C4-2B (cell line): ENCODE measurements at regions not wholly inside any gene's neighbourhood (a gene's known extent, or its start where the extent isn't known, plus 50 kb on each side); places are given as distances from the start of the nearest gene placed in this dataset.

Source experiments
- ZFX ChIP-seq: fragments of 450-650 bp; IDR thresholded peaks from 2 replicates; pipeline ENCODE4 v1.6.1; 2017
- TF ChIP-seq, protein P1 (sequence below): fragments of 450-650 bp; conservative IDR thresholded peaks from 2 replicates; pipeline ENCODE4 v1.5.1; 2017; ENCODE audit warnings: mild to moderate bottlenecking

DNA sequence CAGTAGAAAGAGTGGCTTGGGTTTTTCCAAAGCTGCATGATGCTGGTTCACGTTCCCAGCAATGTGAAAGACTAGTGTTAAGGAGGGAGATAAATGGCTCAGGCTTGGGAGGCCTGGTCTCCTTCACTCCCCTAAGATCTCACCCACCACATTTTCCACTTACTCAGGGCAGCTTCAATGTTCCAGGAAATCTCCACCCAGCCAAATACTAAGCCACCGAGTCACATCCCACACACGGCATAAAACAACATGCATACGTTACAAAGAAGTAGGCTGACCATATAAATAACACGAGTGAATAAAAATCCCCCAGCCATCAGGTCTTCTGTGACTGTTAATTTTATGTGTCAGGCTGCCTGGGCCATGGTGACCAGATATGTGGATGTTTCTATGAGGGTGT lies 303.5 kb downstream of the SFMBT2 start:
- TF ChIP-seq, protein P1, sequence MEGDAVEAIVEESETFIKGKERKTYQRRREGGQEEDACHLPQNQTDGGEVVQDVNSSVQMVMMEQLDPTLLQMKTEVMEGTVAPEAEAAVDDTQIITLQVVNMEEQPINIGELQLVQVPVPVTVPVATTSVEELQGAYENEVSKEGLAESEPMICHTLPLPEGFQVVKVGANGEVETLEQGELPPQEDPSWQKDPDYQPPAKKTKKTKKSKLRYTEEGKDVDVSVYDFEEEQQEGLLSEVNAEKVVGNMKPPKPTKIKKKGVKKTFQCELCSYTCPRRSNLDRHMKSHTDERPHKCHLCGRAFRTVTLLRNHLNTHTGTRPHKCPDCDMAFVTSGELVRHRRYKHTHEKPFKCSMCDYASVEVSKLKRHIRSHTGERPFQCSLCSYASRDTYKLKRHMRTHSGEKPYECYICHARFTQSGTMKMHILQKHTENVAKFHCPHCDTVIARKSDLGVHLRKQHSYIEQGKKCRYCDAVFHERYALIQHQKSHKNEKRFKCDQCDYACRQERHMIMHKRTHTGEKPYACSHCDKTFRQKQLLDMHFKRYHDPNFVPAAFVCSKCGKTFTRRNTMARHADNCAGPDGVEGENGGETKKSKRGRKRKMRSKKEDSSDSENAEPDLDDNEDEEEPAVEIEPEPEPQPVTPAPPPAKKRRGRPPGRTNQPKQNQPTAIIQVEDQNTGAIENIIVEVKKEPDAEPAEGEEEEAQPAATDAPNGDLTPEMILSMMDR: no peak
- TF ChIP-seq ZFX: no peak
